Stimulated activated CD4-positive, alpha-beta T cell treated with anti-CD3 and anti-CD28 coated beads, Interleukin-4, amount 100 ng/mL, for 24 hours (primary cell): ENCODE measurements at regions not wholly inside any gene's neighbourhood (a gene's known extent, or its start where the extent isn't known, plus 50 kb on each side); places are given as distances from the start of the nearest gene placed in this dataset.

ENCODE experiments used
- DNase-seq: peaks from one replicate; pipeline ENCODE4 v3.0.0-alpha.2; 2020

GRCh38 chr7:40969641-40970040 lies 733.2 kb downstream of the INHBA start:
- no peak for DNase-seq

- DNase-seq: no peak
These were observed 736.2 kb downstream of the INHBA start for GRCh38 chr7:40966693-40967092.

GRCh38 chr7:40965774-40966173 lies 737.1 kb downstream of the INHBA start:
- DNase-seq: no peak

GRCh38 chr7:40965016-40965415 lies 737.9 kb downstream of the INHBA start:
- no peak for DNase-seq

- no peak for DNase-seq
These were observed 738.3 kb downstream of the INHBA start for GRCh38 chr7:40964610-40965009.

GRCh38 chr7:40959955-40960354 lies 742.9 kb downstream of the INHBA start:
- DNase-seq: no peak

- DNase-seq: no peak
These were observed 754.7 kb downstream of the INHBA start for GRCh38 chr7:40948239-40948638.

- no peak for DNase-seq
These were observed 755.3 kb downstream of the INHBA start for GRCh38 chr7:40947566-40947965.

GRCh38 chr7:40946549-40946948 lies 756.3 kb downstream of the INHBA start:
- DNase-seq: no peak

- DNase-seq: no peak
These were observed 757.1 kb downstream of the INHBA start for GRCh38 chr7:40945788-40946187.

GRCh38 chr7:40944981-40945585 lies 757.8 kb downstream of the INHBA start:
- DNase-seq: no peak

GRCh38 chr7:40937879-40938278 lies 765.0 kb downstream of the INHBA start:
- no peak for DNase-seq

- DNase-seq: no peak
These were observed 767.5 kb downstream of the INHBA start for GRCh38 chr7:40935435-40935834.

GRCh38 chr7:40923626-40924025 lies 779.3 kb downstream of the INHBA start:
- DNase-seq: no peak

GRCh38 chr7:40922316-40922670 lies 780.6 kb downstream of the INHBA start:
- DNase-seq: no peak

GRCh38 chr7:40921589-40922315 lies 781.1 kb downstream of the INHBA start:
- DNase-seq: no peak

- DNase-seq: no peak
These were observed 784.0 kb downstream of the SUGCT start for GRCh38 chr7:40918701-40919271.

GRCh38 chr7:40916813-40917212 lies 782.0 kb downstream of the SUGCT start:
- no peak for DNase-seq

GRCh38 chr7:40915071-40915470 lies 780.3 kb downstream of the SUGCT start:
- no peak for DNase-seq
